SK-N-DZ (cell line): ENCODE measurements at regions not wholly inside any gene's neighbourhood (a gene's known extent, or its start where the extent isn't known, plus 50 kb on each side); places are given as distances from the start of the nearest gene placed in this dataset.

Experiments used
- DNase-seq: peaks from one replicate; pipeline ENCODE4 v3.0.0-alpha.2; 2015; ENCODE audit warnings: low spot score

DNA sequence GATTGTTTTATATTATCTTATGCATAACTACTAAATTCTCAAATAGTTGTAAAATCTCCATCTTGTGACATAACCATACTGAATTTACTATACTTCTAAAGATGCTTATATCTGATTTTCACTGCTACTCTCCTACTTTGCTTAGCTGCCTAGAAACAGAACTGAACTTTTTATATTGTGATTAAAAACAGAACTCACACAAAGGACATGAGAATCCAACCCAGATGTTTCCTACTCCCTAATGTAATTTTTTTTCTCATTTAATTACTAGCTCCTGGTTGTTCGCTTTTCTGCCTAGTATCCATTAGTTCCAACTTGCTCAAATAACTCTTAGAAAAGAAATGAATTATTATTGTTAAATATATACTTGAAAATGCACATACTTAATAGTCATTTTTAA, 283.5 kb upstream of the ACTRT1 start:
- peak; percentile 58 for DNase-seq

DNA sequence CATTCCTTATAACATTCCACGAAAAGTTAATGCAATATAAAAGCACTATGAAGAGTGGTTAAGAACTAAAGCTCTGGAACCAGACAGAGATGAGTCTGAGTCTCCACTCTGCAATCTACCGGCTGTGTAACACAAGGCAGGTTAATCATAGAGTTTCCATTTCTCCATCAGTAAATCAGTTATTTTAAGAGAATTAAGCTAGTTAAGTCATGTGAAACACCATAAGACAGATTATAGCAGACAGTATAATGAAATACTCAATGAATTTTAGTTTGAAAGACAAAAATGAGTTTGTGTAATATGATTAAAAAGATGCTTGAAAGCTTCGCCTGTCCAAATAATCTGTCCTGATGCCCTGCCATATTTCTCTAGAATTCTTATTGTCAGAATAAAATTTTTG, 282.6 kb upstream of the ACTRT1 start:
- DNase-seq, result peak; percentile 80

DNA sequence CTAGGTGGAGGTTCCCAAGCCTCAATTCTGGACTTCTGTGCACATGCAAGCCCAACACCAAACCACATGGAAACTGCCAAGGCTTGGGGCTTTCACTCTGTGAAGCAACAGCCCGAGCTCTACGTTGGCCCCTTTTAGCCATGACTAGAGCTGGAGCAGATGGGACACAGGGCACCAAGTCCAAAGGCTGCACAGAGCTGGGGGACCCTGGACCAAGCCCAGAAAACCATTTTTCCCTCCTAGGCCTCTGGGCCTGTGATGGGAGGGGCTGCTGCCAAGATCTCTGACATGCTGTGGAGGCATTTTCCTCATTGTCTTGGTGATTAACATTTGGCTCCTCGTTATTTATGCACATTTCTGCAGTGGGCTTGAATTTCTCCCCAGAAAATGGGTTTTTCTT, 258.7 kb upstream of the ACTRT1 start:
- no peak for DNase-seq

DNA sequence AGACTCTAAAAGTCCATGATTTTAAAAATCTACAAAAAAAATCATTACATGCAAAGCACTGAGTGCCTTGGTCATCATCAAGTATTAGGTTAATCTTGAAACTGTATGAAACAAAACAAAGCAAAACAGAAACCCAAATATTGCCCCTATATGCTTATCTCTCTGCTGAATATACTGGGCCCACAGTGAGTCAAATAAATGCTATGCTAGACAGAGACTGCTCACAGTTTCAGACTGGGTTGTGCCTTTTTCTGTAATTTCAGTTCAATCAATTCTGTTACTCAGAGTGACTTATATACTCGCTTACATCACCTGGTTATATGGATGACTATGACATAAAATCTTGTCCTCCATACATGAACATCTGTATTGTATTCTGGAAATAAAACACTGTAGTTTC, 257.1 kb upstream of the ACTRT1 start:
- DNase-seq, result no peak

DNA sequence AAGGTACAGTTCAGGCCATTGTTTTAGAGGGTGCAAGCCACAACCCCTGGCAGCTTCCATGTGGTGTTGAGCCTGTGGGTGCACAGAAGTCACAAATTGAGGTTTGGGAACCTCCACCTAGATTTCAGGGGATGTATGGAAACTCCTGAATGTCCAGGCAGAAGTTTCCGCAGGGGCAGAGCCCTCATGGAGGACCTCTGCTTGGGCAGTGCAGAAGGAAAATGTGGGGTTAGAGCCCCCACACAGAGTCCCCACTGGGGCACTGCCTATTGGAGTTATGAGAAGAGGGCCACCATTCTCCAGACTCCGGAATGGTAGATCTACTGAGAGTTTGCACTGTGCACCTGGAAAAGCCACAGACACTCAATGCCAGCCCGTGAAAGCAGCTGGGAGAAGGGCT, 242.0 kb upstream of the ACTRT1 start:
- DNase-seq, result no peak

DNA sequence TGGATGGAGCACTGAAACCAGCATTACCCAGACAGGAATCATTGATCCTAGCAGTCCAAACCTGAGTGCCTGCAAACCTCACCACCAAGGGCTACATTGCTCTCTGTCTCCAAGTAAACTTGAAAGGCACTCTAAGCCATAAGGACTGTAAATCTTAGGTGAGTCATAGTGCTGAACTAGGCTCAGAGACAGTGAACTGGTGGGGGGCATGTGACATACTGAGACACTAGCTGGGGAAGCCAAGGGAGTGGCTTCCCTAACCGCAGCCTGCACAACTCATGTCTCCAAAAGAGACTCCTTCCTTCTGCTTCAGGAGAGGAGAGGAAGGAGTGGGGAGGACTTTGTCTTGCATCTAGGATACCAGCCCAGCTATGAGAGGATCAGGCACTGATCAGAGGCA, 235.5 kb upstream of the ACTRT1 start:
- DNase-seq, result no peak

DNA sequence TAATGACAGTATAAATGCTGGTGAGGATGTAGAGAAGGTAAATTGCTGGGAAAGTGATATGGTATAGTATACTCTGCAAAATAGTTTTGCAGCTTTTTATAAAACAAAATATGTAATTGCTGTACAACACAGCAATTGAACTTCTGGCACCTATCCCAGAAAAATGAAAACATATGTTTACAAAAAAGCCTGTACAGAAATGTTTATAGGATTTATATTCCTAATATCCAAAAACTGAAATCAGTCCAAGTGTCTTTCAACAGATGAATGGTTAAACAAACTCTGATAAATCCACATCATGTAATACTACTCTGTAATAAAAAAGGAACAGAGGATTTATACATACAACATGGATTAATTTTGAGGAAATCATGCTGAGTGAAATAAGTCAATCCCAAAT, 198.4 kb upstream of the ACTRT1 start:
- no peak for DNase-seq

DNA sequence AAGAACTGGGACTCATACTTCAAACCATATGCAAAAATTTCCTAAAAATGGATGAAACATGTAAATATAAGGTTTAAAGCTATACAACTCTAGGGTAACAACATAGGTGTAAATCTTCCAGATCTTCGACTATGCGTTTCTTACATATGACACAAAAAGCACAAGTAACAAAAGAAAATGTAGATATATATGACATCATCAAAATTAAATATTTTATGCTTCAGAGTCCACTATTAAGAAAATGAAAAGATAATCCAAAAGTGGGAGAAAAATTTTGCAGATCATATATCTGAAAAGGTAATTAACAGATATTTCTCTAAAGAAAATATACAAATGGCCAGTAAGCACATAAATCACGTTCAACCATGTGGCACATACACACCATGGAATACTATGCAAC, 164.2 kb upstream of the ACTRT1 start:
- DNase-seq, result no peak

DNA sequence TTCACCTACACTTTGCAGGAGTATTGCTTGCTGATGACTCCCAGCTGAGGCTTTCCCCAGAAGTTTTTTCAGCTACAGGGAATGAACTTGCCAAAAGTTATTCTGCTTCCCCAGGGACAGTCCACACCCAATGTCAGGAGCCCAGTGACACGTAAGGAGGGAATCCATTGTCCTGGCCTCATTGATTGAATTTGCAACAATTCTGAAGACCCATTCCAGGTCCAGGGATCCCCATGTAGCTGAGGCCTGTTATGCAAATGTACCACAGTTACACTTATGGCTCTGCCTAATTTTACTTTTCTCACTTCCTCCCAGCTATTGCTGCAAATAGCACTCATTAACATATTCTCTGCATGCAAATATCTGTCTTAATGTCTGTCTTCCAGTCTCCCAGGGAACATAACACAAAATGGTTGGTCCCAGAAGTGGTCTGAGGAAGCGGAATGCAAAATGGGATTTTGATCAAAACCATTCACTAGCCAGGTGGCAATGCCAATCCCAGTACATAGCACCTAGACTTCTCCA, 113.7 kb upstream of the ACTRT1 start:
- DNase-seq, result no peak

DNA sequence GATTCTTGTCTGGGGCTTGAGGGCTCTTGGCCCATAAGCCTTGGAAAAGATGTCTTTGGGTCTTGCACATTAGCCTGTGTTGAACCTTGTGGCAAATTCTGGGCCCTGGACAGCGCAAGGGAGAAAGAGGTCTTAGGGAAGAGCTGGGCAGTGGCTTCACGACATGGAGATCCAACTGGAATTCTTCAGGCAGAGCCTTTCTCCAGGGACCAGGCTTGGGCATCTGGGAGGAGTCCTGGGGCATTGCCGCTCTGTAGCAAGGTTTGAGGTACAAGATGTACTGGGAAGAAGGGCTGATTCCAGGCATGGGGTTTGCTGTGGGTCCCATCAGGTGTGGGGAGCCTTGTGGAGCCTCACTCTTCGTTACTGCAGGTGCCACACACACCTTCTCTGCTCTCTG, 104.0 kb upstream of the ACTRT1 start:
- no peak for DNase-seq

DNA sequence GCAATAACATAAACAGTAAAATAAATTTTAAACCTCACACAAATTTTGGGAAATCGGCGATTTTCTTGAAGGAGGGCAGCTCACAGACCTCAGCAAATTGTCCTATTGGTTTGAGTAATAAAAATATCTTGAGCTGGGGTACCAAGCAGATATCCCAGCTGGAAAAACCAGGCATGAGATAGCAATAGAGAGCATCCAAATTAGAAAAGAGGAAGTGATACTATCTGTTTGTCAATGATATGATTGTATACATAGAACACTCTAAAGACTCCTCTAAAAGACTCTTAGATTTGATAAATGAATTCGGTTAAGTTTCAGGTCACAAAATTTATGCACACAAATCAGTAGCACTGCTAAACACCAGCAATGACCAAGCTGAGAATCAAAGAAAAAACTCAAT, 90.5 kb upstream of the ACTRT1 start:
- DNase-seq, result no peak

DNA sequence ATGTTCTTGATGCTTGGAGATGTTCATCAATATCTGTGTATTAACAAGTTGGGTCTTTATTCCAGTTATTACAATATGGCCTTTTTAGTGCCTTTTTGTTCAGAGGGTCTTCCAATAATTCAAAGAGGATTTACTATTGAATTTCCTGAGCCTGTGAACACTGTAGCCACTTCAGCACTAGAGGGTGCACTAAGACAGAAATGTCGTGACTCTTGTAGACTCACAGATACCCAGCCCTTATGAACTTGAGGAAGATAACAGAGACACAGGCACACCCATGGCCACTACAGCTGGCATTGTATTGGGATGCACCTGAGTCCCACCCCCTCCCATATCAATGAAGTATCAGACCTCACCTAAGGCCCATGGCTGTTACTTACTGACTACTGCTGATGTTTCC, 54.4 kb upstream of the ACTRT1 start:
- DNase-seq, result peak; percentile 61

DNA sequence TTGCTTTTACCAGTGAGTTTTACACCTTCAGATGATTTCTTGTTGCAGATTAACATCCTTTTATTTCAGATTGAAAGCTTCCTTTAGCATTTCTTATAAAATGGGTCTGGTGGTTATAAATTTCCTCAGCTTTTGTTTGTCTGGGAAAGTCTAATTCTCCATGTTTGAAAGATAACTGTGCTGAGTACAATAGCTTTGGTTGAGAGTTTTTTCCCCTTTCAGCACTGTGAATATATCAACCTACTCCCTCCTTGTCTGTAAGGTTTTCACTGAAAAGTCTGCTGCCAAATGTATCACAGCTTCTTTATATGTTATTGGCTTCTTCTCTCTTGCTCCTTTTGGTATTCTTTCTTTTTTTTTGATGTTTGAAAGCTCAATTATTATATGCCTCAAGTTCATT, 53.5 kb upstream of the ACTRT1 start:
- no peak for DNase-seq
